ENCODE measurements at regions not wholly inside any gene's neighbourhood (a gene's known extent, or its start where the extent isn't known, plus 50 kb on each side); places are given as distances from the start of the nearest gene placed in this dataset.
"Not testable (repeated sequence)": the region's sequence is repeated elsewhere in the genome, so short reads cannot be mapped to it uniquely, and the experiment has no call there.

- DNase-seq (ENCODE audit: low read depth in 2 of 2) = no peak
These were observed 78.9 kb upstream of the ZSWIM2 start for GRCh38 chr2:186927867-186928191.

DNA sequence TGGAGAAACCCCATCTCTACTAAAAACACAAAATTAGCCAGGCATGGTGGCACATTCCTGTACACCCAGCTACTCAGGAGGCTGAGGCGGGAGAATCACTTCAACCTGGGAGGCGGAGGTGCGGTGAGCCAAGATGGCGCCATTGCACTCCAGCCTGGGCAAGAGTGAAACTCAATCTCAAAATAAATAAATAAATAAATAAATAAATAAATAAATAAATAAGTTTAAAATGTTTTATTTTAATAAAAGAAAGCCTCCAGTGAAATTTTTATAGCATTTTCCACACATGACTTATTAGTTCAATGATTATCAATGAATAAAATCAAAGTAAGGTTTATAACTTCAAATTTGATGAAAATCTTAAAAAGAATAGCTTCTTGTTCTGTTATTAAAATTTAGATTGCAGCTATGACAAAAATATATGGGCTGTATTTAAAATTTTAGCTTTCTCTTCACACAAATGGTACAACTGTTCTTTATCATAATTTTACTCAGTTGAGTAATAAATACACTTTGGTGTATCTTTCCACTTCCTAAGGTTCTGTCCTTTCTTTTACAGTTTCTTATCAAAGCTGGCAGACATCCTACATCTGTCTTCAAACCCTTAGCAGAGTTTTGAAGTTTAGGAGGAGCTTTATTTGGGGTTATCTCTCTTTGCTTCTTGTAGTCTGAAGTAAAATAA, 78.4 kb upstream of the ZSWIM2 start:
- DNase-seq (ENCODE audit: low read depth in 2 of 2) = no peak

DNA sequence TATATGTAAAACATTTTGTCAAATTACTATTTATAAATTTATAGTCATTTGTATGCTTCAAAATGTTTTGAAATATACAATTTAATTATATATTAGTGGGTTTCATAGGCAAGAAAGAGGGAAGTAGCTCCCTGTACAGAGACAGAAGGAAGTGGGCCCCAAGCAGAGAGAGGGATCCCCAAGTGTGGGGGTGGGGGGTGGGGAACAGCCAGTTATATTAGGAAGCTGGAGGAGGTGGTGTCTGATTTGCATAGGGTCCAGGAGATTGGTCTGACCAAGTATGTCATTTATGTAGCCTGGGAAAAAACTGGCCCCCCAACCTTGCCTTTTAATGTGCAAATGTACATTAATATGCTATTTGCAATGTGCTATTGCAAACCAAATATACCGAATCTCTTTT, 76.5 kb upstream of the ZSWIM2 start:
- DNase-seq (ENCODE audit: low read depth in 2 of 2) = no peak

- not testable (repeated sequence) for DNase-seq (ENCODE audit: low read depth in 2 of 2)
These were observed 73.3 kb upstream of the ZSWIM2 start for GRCh38 chr2:186922316-186922715.

- peak; percentile 74 to 75 for DNase-seq (ENCODE audit: low read depth in 2 of 2)
These were observed 70.3 kb upstream of the ZSWIM2 start for GRCh38 chr2:186919296-186919695.

DNA sequence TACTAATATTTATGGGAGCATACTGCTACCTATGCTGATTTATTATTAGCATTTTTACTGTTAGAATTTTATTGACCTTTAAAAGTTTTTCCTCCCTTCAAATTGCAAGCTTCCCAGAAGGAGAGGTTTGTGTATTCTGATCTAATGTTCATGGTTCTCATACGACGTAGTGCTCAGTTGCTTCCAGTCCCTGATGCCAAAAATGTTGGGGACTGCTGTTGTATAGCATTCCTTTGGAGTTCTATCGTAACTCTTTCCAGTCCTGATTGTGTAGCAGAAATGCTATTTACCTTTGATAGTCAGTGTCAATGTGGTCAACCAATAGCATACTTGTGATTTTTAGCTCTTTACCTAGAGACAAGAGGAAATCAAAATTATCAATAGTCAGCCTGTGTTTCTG, 69.5 kb upstream of the ZSWIM2 start:
- no peak for DNase-seq (ENCODE audit: low read depth in 2 of 2)

DNA sequence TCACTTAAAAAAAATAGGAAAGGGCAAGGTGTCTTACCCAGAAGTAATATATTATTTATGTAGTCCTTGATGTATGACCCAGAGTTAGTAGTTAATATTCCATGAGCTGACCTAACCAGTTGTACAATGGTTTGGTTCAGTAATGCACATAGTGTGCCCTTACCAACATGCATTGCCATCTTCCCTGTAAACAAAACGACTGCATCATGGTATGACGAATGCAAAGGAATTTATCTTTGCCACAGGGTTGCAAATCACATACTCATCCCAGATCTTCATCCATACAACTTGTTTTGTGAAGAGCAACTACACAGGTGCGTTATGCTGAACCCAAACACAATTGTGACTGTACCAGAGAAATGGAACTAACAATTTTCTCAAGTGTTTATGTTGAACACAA, 68.9 kb upstream of the ZSWIM2 start:
- DNase-seq (ENCODE audit: low read depth in 2 of 2) = no peak

DNA sequence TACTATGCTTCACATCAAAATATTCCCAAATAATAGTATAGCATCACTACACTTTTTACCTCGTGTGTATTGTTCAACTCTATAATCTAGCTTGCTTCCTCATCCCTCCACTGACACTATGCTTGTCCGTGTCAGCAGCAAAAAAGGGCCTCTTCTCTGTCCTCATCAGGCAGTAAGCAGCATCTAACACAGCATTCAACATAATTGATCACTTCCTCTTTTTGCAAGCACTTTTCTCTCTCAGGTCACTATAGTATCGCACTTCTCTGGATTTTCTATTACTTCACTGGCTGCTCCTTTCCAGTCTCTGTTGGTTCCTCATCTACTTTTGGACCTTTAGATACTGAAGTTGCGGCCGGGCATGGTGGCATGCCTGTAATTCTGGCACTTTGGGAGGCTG, 64.9 kb upstream of the ZSWIM2 start:
- DNase-seq (ENCODE audit: low read depth in 2 of 2) = no peak

DNA sequence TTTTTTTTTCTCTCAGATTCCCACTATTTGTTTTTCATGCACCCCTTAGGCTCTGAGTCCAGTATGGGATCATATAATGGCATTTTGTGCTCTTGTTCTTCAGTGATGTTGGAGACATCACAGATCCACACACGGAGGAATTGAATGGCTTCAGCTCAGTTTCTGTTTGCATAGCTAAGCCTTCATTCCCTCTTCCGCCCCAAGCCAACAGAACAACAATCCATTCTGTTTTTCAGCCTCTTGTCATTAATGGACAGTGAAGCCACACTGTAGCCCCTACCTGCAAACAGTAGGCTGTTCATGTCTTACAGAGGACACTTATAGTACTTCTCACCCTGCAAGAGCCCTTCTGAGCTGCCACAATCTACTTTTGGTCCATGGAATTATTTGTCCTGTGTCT, 64.0 kb upstream of the ZSWIM2 start:
- DNase-seq (ENCODE audit: low read depth in 2 of 2) = no peak

GRCh38 chr2:186911551-186912085, 62.6 kb upstream of the ZSWIM2 start:
- DNase-seq (ENCODE audit: low read depth in 2 of 2) = no peak

DNA sequence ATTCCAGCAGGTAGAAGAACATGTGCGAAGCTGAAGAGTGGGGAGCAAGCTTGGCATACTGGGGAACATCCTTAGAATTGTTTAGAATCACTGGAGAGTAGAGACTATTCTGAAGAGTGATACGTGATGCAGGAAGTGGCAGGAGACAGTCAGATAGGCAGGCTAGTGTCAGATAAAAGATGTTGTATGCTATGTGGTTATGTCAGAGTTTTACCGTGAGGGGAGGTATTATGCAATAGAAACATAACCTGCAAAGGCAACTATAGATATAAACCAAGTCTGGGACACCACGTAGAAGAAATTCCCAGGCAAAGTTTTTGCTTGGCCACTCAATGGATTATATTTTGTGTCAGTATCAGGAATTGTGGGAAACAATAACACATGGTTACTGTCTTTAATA, 62.0 kb upstream of the ZSWIM2 start:
- DNase-seq (ENCODE audit: low read depth in 2 of 2) = no peak

GRCh38 chr2:186909095-186909494, 60.1 kb upstream of the ZSWIM2 start:
- no peak for DNase-seq (ENCODE audit: low read depth in 2 of 2)

GRCh38 chr2:186907897-186908296, 58.9 kb upstream of the ZSWIM2 start:
- DNase-seq (ENCODE audit: low read depth in 2 of 2) = no peak

DNA sequence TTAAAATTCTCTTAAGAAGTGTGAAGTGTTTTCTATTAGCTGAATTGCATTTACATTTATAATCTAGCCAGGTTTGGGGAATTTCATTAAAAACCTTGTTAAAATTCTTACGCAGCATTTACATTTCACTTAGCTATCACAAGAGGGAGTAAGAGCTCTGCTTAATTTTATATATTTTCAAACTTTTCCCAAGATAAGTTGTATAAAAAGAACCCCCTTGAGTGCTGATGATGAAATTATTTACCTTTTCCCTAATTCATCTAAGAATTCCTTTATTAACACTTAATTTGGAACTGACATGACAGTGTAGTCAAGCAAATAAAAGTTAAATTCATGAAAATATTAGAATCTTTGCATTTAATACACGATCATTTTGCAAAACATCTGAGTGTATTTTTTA, 54.2 kb upstream of the ZSWIM2 start:
- DNase-seq (ENCODE audit: low read depth in 2 of 2) = no peak

Measured in fibroblast of skin of left quadriceps (primary cell).